GM12874 (cell line): ENCODE measurements at regions not wholly inside any gene's neighbourhood (a gene's known extent, or its start where the extent isn't known, plus 50 kb on each side); places are given as distances from the start of the nearest gene placed in this dataset.

ENCODE experiments used
- TF ChIP-seq, protein P1 (sequence below): IDR thresholded peaks from 2 replicates; pipeline ENCODE4 v1.5.1; 2011; ENCODE audit warnings: low read depth, mild to moderate bottlenecking, control low read depth, low read length, moderate library complexity; ENCODE audit not compliant: insufficient read depth

DNA sequence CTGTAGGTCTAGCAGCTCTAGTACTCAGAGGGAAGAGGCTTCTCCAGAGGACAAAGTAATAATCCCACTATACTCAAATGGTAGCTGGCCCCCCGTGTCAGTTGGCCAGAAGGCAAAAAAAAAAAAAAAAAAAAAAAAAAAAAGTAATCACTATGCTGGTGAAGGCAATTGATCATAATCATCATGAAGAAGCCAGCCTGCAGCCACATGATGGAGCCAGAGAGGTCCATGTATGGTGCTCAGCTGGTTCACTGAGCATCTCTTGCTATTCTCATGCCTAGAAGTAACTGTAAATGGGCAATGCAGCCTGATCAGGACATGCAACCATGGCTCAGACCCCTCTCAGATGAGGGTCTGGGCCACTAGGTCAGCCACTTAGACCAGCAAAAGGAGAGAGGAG lies 378.8 kb downstream of the MED13L start:
- TF ChIP-seq, protein P1, sequence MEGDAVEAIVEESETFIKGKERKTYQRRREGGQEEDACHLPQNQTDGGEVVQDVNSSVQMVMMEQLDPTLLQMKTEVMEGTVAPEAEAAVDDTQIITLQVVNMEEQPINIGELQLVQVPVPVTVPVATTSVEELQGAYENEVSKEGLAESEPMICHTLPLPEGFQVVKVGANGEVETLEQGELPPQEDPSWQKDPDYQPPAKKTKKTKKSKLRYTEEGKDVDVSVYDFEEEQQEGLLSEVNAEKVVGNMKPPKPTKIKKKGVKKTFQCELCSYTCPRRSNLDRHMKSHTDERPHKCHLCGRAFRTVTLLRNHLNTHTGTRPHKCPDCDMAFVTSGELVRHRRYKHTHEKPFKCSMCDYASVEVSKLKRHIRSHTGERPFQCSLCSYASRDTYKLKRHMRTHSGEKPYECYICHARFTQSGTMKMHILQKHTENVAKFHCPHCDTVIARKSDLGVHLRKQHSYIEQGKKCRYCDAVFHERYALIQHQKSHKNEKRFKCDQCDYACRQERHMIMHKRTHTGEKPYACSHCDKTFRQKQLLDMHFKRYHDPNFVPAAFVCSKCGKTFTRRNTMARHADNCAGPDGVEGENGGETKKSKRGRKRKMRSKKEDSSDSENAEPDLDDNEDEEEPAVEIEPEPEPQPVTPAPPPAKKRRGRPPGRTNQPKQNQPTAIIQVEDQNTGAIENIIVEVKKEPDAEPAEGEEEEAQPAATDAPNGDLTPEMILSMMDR, result no peak

DNA sequence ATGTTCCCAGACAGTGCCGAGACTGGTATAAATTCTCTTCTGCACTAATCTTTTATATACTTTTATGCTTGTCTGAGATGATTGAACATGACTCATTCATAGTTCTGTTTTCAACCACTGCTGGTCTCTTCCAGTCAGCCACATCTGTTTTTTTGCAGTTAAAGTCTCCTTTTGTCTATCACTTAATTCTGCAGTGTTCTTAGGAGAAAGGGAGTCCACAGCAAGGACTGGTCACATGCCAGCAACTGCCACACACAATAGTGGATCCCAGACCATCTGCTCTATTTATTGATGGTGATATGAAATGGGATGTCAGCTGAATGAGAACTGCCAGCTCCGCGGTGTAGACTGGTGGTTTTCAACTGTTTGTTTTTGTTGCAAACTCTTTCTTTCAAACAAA lies 379.8 kb downstream of the MED13L start:
- TF ChIP-seq, protein P1, result no peak

DNA sequence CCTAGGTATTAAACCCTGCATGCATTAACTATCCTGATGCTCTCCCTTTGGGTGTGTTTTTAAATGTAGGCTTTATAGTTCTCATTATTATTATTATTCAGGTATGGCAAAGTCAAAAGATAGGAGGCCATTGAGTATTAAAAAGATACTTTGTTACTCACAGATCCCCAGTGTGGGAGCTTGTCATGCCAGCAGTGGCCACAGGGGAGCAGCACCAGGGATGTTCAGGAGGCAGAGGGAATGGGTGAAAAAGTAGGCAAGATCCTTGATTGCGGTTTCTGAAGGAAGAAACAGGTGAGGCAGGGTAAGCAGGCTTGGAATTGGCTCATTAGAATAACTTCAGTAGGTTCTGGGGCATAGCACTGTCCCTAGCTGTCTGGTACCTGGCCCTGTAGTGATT lies 382.2 kb downstream of the MED13L start:
- TF ChIP-seq, protein P1, result peak; percentile 21; the same call in 1 of the 2 replicates

DNA sequence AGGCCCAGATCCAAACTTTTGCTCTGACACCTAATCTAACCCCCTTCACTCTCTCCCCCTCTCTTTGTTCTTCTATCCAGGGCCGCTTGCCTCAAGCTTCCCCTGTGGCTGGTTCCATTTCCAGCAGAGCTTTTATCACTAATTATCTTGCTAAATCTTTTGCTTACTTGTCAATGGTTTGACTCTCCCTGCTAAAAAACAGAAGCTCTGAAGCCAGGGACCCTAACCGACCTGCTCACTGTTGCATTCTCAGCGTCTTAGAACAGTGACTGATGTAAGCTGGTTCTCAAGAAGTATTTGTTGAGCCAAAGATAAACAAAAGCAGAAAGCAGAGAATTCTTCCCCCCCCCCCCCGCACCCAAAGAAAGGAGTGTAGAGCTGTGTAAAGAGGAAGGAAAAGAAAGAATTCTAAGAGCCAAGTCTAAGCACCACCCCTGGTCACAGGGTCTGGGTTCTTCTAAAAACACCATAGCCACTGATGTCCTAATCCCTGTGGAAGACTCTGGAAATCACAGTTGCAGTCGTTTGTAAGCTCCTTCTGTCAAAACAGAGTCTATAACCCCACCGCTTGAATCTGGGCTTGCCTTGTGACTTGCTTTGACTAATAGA lies 385.8 kb downstream of the MED13L start:
- TF ChIP-seq, protein P1, result no peak

DNA sequence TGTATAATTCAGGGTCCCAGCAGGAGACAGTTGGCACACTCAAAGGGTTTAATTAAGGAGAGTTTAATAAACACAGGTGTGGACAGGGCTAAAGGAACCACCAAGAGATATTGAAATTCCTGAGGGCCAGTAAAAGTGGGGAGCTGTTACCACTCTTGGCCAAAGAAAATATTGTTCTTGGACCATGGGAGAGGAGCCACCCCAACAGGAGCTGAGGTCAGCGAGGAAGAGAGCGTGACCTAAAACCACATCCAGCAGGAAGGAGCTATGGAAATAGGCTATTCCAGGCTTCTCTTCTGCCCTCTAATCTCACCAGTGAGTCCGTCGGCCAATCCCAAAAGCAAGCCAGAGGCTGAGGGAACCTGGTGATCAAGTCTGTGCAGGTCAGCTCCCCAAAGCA lies 390.8 kb downstream of the MED13L start:
- TF ChIP-seq, protein P1, result no peak

DNA sequence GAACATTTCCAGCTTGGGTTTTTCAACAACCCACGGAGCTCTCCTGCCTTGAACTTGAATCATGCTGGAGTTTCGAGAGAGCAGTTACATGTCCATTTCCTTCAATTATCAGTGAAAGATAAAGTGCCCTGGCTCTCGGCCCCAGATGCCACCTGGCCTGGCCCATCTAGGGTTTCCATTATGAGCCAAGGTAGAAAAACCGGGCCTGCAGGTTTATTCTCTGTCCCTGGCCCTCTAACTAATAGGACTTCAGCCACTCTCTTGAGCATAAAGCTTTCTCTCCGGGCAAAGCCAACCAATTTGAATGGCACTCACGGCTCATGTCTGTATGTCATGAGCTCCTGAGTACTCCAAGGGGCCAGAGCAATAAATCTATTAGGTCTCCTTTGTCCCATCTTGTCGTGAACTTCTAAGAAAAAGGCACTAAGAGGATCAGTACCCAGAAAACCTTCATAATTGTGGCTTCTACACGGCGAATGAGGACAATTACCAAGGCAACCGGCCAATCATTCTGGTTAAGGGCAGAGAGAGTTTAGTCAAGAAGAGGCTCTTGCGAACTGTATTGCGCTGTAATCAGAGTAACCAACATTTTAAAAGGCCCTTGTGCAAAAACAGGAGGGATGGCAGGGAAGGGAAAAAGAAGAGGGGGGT lies 392.3 kb downstream of the MED13L start:
- TF ChIP-seq, protein P1, result no peak

DNA sequence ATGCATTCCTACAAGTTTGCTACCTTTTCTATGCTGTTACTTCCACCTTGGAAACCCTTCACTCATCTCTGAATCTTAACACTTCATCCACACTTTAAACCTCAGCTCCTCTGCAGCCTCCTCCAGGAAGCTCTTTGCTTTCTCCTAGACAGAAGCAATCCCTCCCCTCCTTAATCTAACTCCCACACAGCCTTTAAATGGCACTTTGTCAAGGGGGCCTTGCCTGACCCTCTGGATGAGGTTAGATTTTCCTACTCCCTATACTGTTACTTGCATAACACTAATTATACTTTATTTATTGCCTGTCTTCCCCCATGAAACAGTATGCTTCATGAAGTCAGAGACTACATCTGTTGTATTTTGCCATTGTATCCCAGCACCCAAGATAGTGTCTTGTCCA lies 394.6 kb downstream of the MED13L start:
- TF ChIP-seq, protein P1, result no peak

DNA sequence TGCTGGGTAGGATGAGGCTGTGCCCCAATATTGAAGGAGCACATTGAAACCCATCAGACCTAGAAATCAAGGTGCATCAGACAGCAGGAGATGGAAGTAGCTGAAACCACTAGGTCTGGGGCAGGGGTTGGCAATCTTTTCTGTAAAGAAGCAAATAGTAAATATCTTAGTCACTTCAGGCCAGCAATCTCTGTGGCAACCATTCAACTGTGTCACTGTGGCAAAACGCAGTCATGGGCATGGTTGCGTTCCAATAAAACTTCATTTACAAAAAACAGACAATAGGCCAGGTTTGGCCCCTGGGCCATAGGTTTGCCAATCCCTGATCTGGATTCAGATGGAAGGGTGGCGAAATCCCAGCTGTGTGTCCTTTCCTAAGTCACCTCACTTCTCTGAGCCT lies 397.3 kb downstream of the MED13L start:
- TF ChIP-seq, protein P1, result no peak
